Tibial nerve (tissue), 4 donors: ENCODE measurements at regions not wholly inside any gene's neighbourhood (a gene's known extent, or its start where the extent isn't known, plus 50 kb on each side); places are given as distances from the start of the nearest gene placed in this dataset.

Experiments
- DNase-seq, 2 donors: peaks; one replicate each; pipeline ENCODE4 v3.0.0-alpha.2; 2019; ENCODE audit warnings: low spot score in 2 of 2
- H3K27ac ChIP-seq, 4 donors: fragments of 200-600 bp; sonication (generic) in 3 of 4; one replicate each; pipeline ENCODE4 v1.5.1; 2017 to 2019; ENCODE audit warnings: mild to moderate bottlenecking in 1 of 4
- H3K27me3 ChIP-seq, 2 donors: fragments of 200-600 bp; sonication (generic) in 1 of 2; one replicate each; pipeline versions ENCODE4 v1.5.1 to v1.6.0; 2017 to 2019
- H3K36me3 ChIP-seq, 3 donors: fragments of 200-600 bp; sonication (generic); one replicate each; pipeline ENCODE4 v1.5.1; 2018 to 2019
- H3K4me1 ChIP-seq, 4 donors: fragments of 200-600 bp; sonication (generic) in 3 of 4; one replicate each; pipeline ENCODE4 v1.5.1; 2017 to 2019
- H3K4me3 ChIP-seq, 4 donors: fragments of 200-600 bp; sonication (generic) in 3 of 4; one replicate each; pipeline ENCODE4 v1.5.1; 2017 to 2019; ENCODE audit warnings: mild to moderate bottlenecking in 1 of 4, moderate library complexity in 1 of 4
- H3K9me3 ChIP-seq, 4 donors: fragments of 200-600 bp; sonication (generic) in 3 of 4; one replicate each; pipeline ENCODE4 v1.5.1; 2017 to 2019
- EP300 ChIP-seq, 2 donors: sonication (generic); formaldehyde crosslinking; IDR thresholded peaks; one replicate each; pipeline ENCODE4 v1.6.1; 2017; ENCODE audit warnings: antibody characterized with exemption in 2 of 2, mild to moderate bottlenecking in 1 of 2
- POLR2A ChIP-seq, 2 donors: fragments of 450-650 bp; IDR thresholded peaks; one replicate each; pipeline ENCODE4 v1.6.1; 2017; ENCODE audit warnings: antibody characterized with exemption in 2 of 2, mild to moderate bottlenecking in 2 of 2, moderate library complexity in 2 of 2
- WGBS, 2 donors: methylation state at CpG; one replicate each; pipeline ENCODE4 v1.1.5; 2018; 5-methylcytosine and 5-hydroxymethylcytosine counted together
- TF ChIP-seq, protein P1 (sequence below), 5 experiments: fragments of 200-600 bp in 3 of 5; fragments of 450-650 bp in 2 of 5; sonication (generic) in 3 of 5; IDR thresholded peaks; one replicate each; pipeline ENCODE4 v1.5.1; 2016 to 2019; ENCODE audit warnings: antibody characterized with exemption in 5 of 5, mild to moderate bottlenecking in 3 of 5, moderate library complexity in 2 of 5

DNA sequence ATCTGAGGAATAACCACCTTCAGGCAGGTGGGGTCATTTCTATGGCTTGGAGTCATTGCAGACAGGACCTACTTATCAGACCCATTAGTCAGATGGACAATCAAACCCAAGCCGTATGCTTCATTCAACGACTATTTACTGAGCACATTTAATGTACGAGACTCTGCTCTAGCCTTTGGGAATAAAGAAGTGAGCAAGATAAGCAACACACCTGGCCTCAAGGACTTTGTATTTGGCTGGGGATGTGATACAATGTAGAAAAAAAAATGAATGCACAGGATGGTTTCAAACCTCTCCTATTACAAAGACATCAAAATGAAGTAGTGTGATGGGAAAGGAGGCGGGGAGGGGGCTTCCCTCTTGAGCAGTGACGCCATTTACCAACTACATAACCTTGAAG lies 311.7 kb downstream of the PMP22 start:
- H3K36me3 ChIP-seq = no peaks in the 10 kb centered on the region
- WGBS, 2 donors = 88 to 93% methylated on average over 5 of the region's 5 CpGs
- H3K4me1 ChIP-seq = no peaks in the 10 kb centered on the region
- H3K27ac ChIP-seq = no peak overlapping the region
- no peaks in the 10 kb centered on the region for H3K9me3 ChIP-seq
- H3K4me3 ChIP-seq = no peak overlapping the region
- no peak for DNase-seq
- no peaks in the 10 kb centered on the region for H3K27me3 ChIP-seq
- TF ChIP-seq POLR2A (IDR thresholded peaks at IDR 0.05) = no peak
- TF ChIP-seq, protein P1, sequence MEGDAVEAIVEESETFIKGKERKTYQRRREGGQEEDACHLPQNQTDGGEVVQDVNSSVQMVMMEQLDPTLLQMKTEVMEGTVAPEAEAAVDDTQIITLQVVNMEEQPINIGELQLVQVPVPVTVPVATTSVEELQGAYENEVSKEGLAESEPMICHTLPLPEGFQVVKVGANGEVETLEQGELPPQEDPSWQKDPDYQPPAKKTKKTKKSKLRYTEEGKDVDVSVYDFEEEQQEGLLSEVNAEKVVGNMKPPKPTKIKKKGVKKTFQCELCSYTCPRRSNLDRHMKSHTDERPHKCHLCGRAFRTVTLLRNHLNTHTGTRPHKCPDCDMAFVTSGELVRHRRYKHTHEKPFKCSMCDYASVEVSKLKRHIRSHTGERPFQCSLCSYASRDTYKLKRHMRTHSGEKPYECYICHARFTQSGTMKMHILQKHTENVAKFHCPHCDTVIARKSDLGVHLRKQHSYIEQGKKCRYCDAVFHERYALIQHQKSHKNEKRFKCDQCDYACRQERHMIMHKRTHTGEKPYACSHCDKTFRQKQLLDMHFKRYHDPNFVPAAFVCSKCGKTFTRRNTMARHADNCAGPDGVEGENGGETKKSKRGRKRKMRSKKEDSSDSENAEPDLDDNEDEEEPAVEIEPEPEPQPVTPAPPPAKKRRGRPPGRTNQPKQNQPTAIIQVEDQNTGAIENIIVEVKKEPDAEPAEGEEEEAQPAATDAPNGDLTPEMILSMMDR (IDR thresholded peaks at IDR 0.05) = no peak
- TF ChIP-seq EP300 (IDR thresholded peaks at IDR 0.05) = no peak

DNA sequence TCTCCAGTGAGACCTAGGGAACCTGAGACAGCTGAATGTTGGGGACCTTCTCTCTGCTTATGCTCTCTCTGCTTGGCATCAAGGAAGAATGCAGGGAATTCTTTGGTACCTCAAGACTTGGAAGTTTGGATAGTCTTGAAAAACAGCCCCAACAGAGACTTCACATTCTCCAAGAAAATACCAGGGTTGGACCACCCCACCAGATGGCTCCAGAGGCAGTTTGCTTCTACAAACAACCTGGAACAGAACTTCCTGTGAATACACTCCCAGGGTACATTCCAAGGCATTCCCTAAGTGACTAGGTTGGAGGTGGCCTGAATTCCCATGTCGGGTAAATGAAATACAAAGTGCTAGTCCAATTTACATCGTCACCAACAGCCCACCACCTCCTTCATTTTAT lies 314.4 kb downstream of the PMP22 start:
- Histone ChIP-seq H3K36me3 (no peaks in the 10 kb centered on the region), H3K9me3 (no peaks in the 10 kb centered on the region), H3K27ac (no peak overlapping the region), H3K4me1 (no peaks in the 10 kb centered on the region), H3K4me3 (no peak overlapping the region), H3K27me3 (no peaks in the 10 kb centered on the region)
- no peak for TF ChIP-seq POLR2A (IDR thresholded peaks at IDR 0.05)
- TF ChIP-seq, protein P1 (IDR thresholded peaks at IDR 0.05) = no peak
- TF ChIP-seq EP300 (IDR thresholded peaks at IDR 0.05) = no peak
- 74 to 92% methylated on average over 2 of the region's 2 CpGs for WGBS, 2 donors
- DNase-seq = no peak

DNA sequence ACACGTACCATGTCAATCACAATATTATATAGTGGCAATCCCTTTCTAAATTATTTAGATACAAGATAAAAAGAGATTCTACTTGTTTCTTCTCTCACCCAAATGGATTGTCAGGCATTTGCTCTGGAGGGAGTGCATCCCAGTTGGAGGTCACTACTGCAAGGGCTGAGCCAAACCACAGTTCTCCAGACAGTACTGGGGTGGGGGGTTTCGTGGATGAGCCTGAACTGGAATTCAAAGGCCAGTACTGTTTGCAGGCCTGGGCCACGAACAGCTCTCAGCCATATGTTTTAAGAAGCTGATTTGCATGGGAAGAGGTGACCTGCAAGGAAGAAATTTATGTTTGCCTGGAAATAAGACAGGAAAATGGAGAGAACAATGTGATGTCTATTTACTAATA lies 314.9 kb downstream of the PMP22 start:
- TF ChIP-seq, protein P1 (IDR thresholded peaks at IDR 0.05) = no peak
- TF ChIP-seq EP300 (IDR thresholded peaks at IDR 0.05) (no peak), POLR2A (IDR thresholded peaks at IDR 0.05) (no peak)
- WGBS, 2 donors = 32 to 38% methylated on average over 3 of the region's 3 CpGs
- H3K4me1 ChIP-seq = no peaks in the 10 kb centered on the region
- DNase-seq = no peak
- H3K27ac ChIP-seq = no peak overlapping the region
- H3K36me3 ChIP-seq = no peaks in the 10 kb centered on the region
- no peak overlapping the region for H3K4me3 ChIP-seq
- H3K27me3 ChIP-seq = no peaks in the 10 kb centered on the region
- no peaks in the 10 kb centered on the region for H3K9me3 ChIP-seq

DNA sequence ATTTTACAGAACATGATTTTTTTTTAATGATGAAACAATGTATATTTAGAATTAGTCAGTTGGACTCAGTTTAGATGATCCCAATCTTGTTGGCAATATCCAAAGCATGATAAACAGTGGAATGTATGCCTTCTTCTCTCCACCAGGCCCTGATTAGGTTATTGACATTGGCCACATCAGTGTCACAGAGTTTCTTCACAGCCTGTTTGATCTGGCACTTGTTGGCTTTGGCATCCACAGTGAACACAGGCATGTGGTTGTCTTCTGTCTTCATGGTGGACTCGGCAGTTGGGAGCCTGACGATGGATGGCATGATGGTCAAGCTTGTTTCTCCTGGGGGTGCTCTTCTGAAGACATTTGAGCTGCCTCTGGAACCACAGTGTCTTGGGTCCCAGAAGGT lies 317.5 kb downstream of the PMP22 start:
- Histone ChIP-seq H3K36me3 (no peaks in the 10 kb centered on the region), H3K9me3 (no peaks in the 10 kb centered on the region), H3K4me3 (no peak overlapping the region), H3K4me1 (no peaks in the 10 kb centered on the region), H3K27me3 (no peaks in the 10 kb centered on the region), H3K27ac (no peak overlapping the region)
- 94 to 100% methylated on average over 2 of the region's 2 CpGs for WGBS, 2 donors
- no peak for TF ChIP-seq EP300 (IDR thresholded peaks at IDR 0.05)
- TF ChIP-seq, protein P1 (IDR thresholded peaks at IDR 0.05) = no peak
- no peak for TF ChIP-seq POLR2A (IDR thresholded peaks at IDR 0.05)
- DNase-seq = no peak

DNA sequence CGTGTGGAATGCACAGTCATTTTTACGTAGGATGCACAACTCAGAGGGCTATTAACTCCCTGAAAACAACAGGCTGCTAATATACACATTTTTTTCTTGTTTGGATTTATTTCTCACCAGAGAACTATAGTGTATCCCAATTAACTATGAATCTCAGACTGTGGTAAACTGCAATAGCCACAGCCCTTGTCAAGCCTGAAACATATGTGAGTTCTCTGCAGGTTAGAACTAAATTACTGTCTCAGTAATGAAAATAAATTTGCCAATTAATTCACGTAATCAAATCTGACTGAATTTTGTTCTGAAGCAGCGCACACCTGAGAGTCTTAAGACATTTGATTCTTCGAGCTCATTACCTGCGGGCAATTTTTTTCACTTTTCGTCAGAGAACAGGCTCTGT lies 318.6 kb downstream of the PMP22 start:
- Histone ChIP-seq H3K27ac (no peak overlapping the region), H3K27me3 (no peaks in the 10 kb centered on the region)

More for the DNA sequence above, 318.6 kb downstream of the PMP22 start:
- Histone ChIP-seq H3K36me3 (no peaks in the 10 kb centered on the region), H3K4me3 (no peak overlapping the region), H3K4me1 (no peaks in the 10 kb centered on the region), H3K9me3 (no peaks in the 10 kb centered on the region)
- WGBS, 2 donors = 68 to 70% methylated on average over 7 of the region's 7 CpGs
- TF ChIP-seq, protein P1 (IDR thresholded peaks at IDR 0.05) = no peak
- no peak for TF ChIP-seq EP300 (IDR thresholded peaks at IDR 0.05)
- no peak for TF ChIP-seq POLR2A (IDR thresholded peaks at IDR 0.05)
- no peak for DNase-seq
